ENCODE measurements at regions not wholly inside any gene's neighbourhood (a gene's known extent, or its start where the extent isn't known, plus 50 kb on each side); places are given as distances from the start of the nearest gene placed in this dataset.

- H3K27ac ChIP-seq (replicated peaks), result no peak overlapping the region
- H3K4me3 ChIP-seq (replicated peaks; ENCODE audit: insufficient read depth, low read length), result no peak overlapping the region
- no peaks in the 10 kb centered on the region for H3K27me3 ChIP-seq (ENCODE audit: insufficient read depth, poor library complexity, severe bottlenecking)
- DNase-seq (ENCODE audit: low read depth in 1 of 2, low spot score in 1 of 2), result no peak
- TF ChIP-seq GABPA (IDR thresholded peaks at IDR 0.05; ENCODE audit: low read depth), result no peak
- no peak for TF ChIP-seq CTCF (IDR thresholded peaks at IDR 0.05; ENCODE audit: insufficient read depth, low read length)
- TF ChIP-seq REST (IDR thresholded peaks at IDR 0.05; ENCODE audit: insufficient replicate concordance, low read depth), result no peak
- no peak for TF ChIP-seq POLR2AphosphoS5 (IDR thresholded peaks at IDR 0.05; ENCODE audit: low read depth)
- no peak for TF ChIP-seq SPI1 (IDR thresholded peaks at IDR 0.05; ENCODE audit: borderline replicate concordance, low read depth)
These were observed 121.5 kb upstream of the CTAGE1 start for GRCh38 chr18:22539051-22539765.

GRCh38 chr18:22541232-22541631 is 123.5 kb upstream of the CTAGE1 start:
- TF ChIP-seq SPI1 (IDR thresholded peaks at IDR 0.05; ENCODE audit: borderline replicate concordance, low read depth) (no peak), REST (IDR thresholded peaks at IDR 0.05; ENCODE audit: insufficient replicate concordance, low read depth) (no peak), POLR2AphosphoS5 (IDR thresholded peaks at IDR 0.05; ENCODE audit: low read depth) (no peak), GABPA (IDR thresholded peaks at IDR 0.05; ENCODE audit: low read depth) (no peak), CTCF (IDR thresholded peaks at IDR 0.05; ENCODE audit: insufficient read depth, low read length) (no peak)
- Histone ChIP-seq H3K27ac (replicated peaks) (no peak overlapping the region), H3K27me3 (ENCODE audit: insufficient read depth, poor library complexity, severe bottlenecking) (no peaks in the 10 kb centered on the region), H3K4me3 (replicated peaks; ENCODE audit: insufficient read depth, low read length) (no peak overlapping the region)
- no peak for DNase-seq (ENCODE audit: low read depth in 1 of 2, low spot score in 1 of 2)

GRCh38 chr18:22542406-22542835 is 124.7 kb upstream of the CTAGE1 start:
- Histone ChIP-seq H3K27ac (replicated peaks) (no peak overlapping the region), H3K4me3 (replicated peaks; ENCODE audit: insufficient read depth, low read length) (no peak overlapping the region), H3K27me3 (ENCODE audit: insufficient read depth, poor library complexity, severe bottlenecking) (no peaks in the 10 kb centered on the region)
- DNase-seq (ENCODE audit: low read depth in 1 of 2, low spot score in 1 of 2), result no peak
- TF ChIP-seq GABPA (IDR thresholded peaks at IDR 0.05; ENCODE audit: low read depth) (no peak), CTCF (IDR thresholded peaks at IDR 0.05; ENCODE audit: insufficient read depth, low read length) (no peak), REST (IDR thresholded peaks at IDR 0.05; ENCODE audit: insufficient replicate concordance, low read depth) (no peak), POLR2AphosphoS5 (IDR thresholded peaks at IDR 0.05; ENCODE audit: low read depth) (no peak)

Measured in HL-60 (cell line).